ENCODE measurements at regions not wholly inside any gene's neighbourhood (a gene's known extent, or its start where the extent isn't known, plus 50 kb on each side); places are given as distances from the start of the nearest gene placed in this dataset.

- ATAC-seq: no peak
- no peak for DNase-seq
- intact Hi-C loops (cut with DNase I): no loop called here
Measured at GRCh38 chr12:126776026-126776655, 1490.8 kb upstream of the TMEM132C start.

DNA sequence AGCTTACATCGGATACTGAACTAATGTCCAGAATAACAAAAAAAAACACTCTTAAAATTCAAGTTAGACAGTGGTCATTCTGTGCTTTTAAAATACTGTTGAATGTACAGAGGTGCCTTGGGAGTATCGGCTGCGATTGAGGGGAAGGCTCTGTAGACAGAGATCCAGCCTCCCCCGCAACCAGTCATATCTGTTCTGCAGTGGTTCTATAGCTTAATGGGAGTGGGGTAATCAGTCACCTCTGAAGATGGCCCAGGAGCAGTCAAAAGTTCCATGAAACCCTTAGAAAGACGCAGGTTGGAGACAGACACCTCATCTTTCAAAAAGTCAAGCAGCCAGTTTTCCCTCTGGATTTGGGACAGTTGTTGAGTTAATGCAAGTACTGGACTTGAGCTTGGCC, 1486.6 kb upstream of the TMEM132C start:
- intact Hi-C loops (cut with DNase I): loop anchor here (5.0 to 10.0 kb wide), 2 partner anchors 94 to 602 kb away; no protein-coding TSS in a partner anchor
- ATAC-seq (no peak), DNase-seq (no peak)

DNA sequence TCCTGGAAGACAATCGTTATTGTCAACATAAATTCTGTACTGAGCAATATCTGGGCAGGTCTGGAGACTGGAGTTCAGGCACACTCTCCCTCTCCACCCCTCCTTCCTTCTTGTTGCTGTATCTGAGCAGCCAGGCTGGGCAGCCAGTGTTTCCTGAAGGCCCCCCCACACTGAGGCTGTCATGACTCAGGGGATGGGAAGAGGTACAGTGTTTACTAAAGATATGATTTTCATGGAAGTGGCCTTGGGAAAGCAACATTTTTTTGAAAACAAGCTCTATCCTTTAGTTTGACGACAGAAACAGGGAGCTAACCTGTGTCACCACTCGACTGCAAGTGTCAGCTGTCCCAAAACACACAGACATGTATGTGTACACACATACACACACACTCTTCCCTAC, 1485.4 kb upstream of the TMEM132C start:
- no peak for ATAC-seq
- no peak for DNase-seq
- intact Hi-C loops (cut with DNase I): loop anchor here (5.0 to 10.0 kb wide), 2 partner anchors 93 to 601 kb away; no protein-coding TSS in a partner anchor

GRCh38 chr12:126782083-126782482, 1484.9 kb upstream of the TMEM132C start:
- DNase-seq (no peak), ATAC-seq (no peak)
- intact Hi-C loops (cut with DNase I): loop anchor here (5.0 to 10.0 kb wide), 2 partner anchors 93 to 600 kb away; no protein-coding TSS in a partner anchor

GRCh38 chr12:126784328-126784921, 1482.5 kb upstream of the TMEM132C start:
- DNase-seq (peak; percentile 39), ATAC-seq (peak in 1 of 2 donors; percentile 38)
- intact Hi-C loops (cut with DNase I): loop anchor here (5.0 to 10.0 kb wide), 2 partner anchors 90 to 598 kb away; no protein-coding TSS in a partner anchor

GRCh38 chr12:126789963-126790362, 1477.0 kb upstream of the TMEM132C start:
- no peak for ATAC-seq
- intact Hi-C loops (cut with DNase I): loop anchor here (10.0 kb wide), 1 partner anchor 85 kb away; no protein-coding TSS in a partner anchor
- no peak for DNase-seq

DNA sequence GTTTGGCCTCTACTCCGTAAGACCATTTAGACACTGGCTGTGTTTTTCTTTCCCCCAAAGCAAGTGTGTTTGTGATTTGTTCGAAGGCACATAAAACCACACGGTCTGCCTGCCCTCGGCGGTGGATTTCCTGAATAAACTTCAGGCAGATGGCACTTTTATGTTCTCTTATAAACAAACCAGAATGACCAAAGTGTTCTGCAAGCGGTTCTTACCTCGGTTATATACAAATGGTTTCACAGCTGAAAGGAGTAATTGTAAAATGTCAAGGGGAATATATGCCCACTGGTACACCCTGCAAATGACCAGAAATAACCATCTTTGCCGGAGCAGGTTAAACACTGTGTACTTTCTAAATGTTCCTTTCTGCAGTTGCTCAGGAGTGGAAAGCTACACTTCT, 1475.8 kb upstream of the TMEM132C start:
- ATAC-seq: no peak
- no peak for DNase-seq
- intact Hi-C loops (cut with DNase I): no loop called here

- DNase-seq: no peak
- no peak for ATAC-seq
- intact Hi-C loops (cut with DNase I): no loop called here
Measured at GRCh38 chr12:126792411-126792810, 1474.6 kb upstream of the TMEM132C start.

- ATAC-seq (no peak), DNase-seq (no peak)
- intact Hi-C loops (cut with DNase I): no loop called here
Measured at GRCh38 chr12:126797525-126797924, 1469.4 kb upstream of the TMEM132C start.

- ATAC-seq: no peak
- intact Hi-C loops (cut with DNase I): no loop called here
- no peak for DNase-seq
Measured at GRCh38 chr12:126798449-126798848, 1468.5 kb upstream of the TMEM132C start.

DNA sequence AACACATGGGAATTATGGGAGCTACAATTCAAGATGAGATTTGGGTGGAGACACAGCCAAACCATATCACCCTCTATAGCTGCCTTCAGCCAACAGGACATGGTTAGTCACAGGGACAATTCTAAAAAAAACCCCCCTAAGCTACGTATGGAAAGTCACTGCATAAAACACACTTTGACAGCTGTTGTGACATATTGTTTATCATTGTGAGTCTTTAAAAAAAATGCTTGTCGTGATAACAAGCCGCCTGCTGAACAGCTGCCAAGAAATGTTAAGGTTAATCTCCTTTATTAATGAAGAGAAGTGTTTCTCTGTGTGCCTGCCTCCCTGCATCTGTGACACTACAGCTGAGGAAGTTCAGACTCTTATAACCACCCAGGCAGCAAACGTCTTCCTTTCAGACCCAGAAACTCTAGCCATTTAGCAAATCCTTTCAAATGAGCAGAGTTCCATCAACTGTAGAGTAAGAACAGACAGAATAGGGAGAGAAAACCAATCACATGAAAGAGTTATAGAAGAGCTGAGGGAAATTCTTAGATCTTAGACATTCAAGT, 1459.6 kb upstream of the TMEM132C start:
- DNase-seq: no peak
- no peak for ATAC-seq
- intact Hi-C loops (cut with DNase I): no loop called here

DNA sequence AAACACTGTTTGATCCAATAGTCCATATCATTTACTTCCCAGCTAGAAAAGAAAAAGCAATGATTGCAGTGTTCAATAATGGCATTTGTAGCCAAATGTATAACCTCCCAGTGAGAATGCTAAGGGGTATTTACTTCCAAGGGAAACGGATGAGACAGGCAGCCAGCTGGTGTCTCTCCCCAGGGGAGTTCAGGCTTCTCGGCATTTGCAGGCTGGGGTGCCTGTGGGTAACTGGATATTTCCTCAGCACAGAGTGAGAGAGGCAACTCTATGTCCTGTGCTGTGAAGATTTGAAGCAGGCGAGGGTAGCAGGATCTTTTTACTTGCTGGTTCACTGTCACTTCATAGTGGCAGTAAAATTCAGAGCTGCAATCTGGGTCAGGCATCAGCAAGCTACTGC, 1455.6 kb upstream of the TMEM132C start:
- ATAC-seq (no peak), DNase-seq (no peak)
- intact Hi-C loops (cut with DNase I): no loop called here

GRCh38 chr12:126819554-126819953, 1447.4 kb upstream of the TMEM132C start:
- DNase-seq (no peak), ATAC-seq (no peak)
- intact Hi-C loops (cut with DNase I): no loop called here

GRCh38 chr12:126830778-126831680, 1435.9 kb upstream of the TMEM132C start:
- ATAC-seq (no peak), DNase-seq (no peak)
- intact Hi-C loops (cut with DNase I): no loop called here

- DNase-seq: no peak
- no peak for ATAC-seq
- intact Hi-C loops (cut with DNase I): no loop called here
Measured at GRCh38 chr12:126837697-126838096, 1429.3 kb upstream of the TMEM132C start.

- intact Hi-C loops (cut with DNase I): no loop called here
- DNase-seq (no peak), ATAC-seq (no peak)
Measured at GRCh38 chr12:126843915-126844669, 1422.9 kb upstream of the TMEM132C start.

- DNase-seq: no peak
- intact Hi-C loops (cut with DNase I): no loop called here
- ATAC-seq: no peak
Measured at GRCh38 chr12:126847005-126847629, 1419.9 kb upstream of the TMEM132C start.

DNA sequence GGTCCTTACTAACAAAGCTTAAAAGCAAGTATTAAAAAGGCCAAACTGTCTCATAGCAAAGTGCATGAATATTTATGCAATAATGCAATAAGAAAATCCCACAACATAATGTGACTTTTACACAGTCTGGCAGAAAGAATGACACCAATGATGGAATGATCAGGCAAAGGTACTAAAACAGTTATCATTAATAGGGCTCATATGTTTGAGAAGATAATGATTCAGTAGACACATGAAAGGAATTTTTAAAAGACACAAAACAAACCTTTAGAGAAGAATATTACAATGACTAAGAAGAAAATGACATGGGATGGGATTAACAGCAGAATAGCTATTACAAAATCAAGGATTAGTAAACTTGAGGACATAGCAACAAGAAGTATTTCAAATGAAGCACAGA, 1411.2 kb upstream of the TMEM132C start:
- no peak for DNase-seq
- no peak for ATAC-seq
- intact Hi-C loops (cut with DNase I): no loop called here

DNA sequence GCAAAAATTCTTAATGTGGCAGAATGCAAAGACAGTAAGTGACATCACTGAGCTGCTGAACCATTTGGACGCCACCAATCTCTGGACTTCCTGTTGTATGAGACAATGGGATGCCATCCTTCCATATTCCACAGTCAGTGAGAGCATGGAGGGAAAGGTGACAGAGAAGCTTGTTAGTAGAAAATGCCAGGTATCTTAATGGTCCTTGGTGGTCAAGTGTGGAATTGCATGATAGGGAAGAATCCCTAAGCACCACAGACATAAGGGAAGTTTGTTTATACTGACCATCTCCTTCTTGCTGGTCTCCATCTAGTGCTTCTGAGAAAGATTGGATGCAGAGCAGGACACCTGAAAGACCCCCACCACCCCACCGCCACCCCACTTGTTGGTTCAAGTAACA, 1410.0 kb upstream of the TMEM132C start:
- intact Hi-C loops (cut with DNase I): no loop called here
- no peak for DNase-seq

More for the DNA sequence above, 1410.0 kb upstream of the TMEM132C start:
- no peak for ATAC-seq
